ENCODE measurements at regions not wholly inside any gene's neighbourhood (a gene's known extent, or its start where the extent isn't known, plus 50 kb on each side); places are given as distances from the start of the nearest gene placed in this dataset.

GRCh38 chr5:103910011-103910410 lies 347.4 kb upstream of the NUDT12 start:
- H3K27me3 ChIP-seq (ENCODE audit: control insufficient read depth, insufficient read depth, low read length) = no peaks in the 10 kb centered on the region
- WGBS (ENCODE audit: insufficient coverage) = no CpG with 5 or more reads among the region's 2 CpGs
- no peaks in the 10 kb centered on the region for H3K9me3 ChIP-seq (replicated peaks; ENCODE audit: control insufficient read depth, low read depth, low read length)
- H3K36me3 ChIP-seq (ENCODE audit: control insufficient read depth, insufficient read depth, low read length) = no peaks in the 10 kb centered on the region
- peak; percentile 46 for DNase-seq
- H3K27ac ChIP-seq (ENCODE audit: low read length) = peak overlapping the region; percentile 22
- H3K4me1 ChIP-seq (ENCODE audit: control insufficient read depth, insufficient read depth, low read length) = no peaks in the 10 kb centered on the region
- no peak overlapping the region for H3K4me3 ChIP-seq (ENCODE audit: low read length)

- H3K27ac ChIP-seq (ENCODE audit: low read length) = peak overlapping the region; percentile 32
- H3K36me3 ChIP-seq (ENCODE audit: control insufficient read depth, insufficient read depth, low read length) = no peaks in the 10 kb centered on the region
- DNase-seq = peak; percentile 91
- no peaks in the 10 kb centered on the region for H3K27me3 ChIP-seq (ENCODE audit: control insufficient read depth, insufficient read depth, low read length)
- WGBS (ENCODE audit: insufficient coverage) = no CpG with 5 or more reads among the region's 3 CpGs
- no peak overlapping the region for H3K4me3 ChIP-seq (ENCODE audit: low read length)
- no peaks in the 10 kb centered on the region for H3K4me1 ChIP-seq (ENCODE audit: control insufficient read depth, insufficient read depth, low read length)
- no peaks in the 10 kb centered on the region for H3K9me3 ChIP-seq (replicated peaks; ENCODE audit: control insufficient read depth, low read depth, low read length)
Observed at GRCh38 chr5:103909391-103909790, 346.8 kb upstream of the NUDT12 start.

GRCh38 chr5:103908336-103909080 lies 345.9 kb upstream of the NUDT12 start:
- Histone ChIP-seq H3K27me3 (ENCODE audit: control insufficient read depth, insufficient read depth, low read length) (no peaks in the 10 kb centered on the region), H3K27ac (ENCODE audit: low read length) (peak overlapping the region; percentile 37), H3K36me3 (ENCODE audit: control insufficient read depth, insufficient read depth, low read length) (no peaks in the 10 kb centered on the region), H3K4me1 (ENCODE audit: control insufficient read depth, insufficient read depth, low read length) (no peaks in the 10 kb centered on the region), H3K4me3 (ENCODE audit: low read length) (no peak overlapping the region), H3K9me3 (replicated peaks; ENCODE audit: control insufficient read depth, low read depth, low read length) (no peaks in the 10 kb centered on the region)
- DNase-seq = peak; percentile 81
- WGBS (ENCODE audit: insufficient coverage) = 5% methylated on average over 6 of the region's 9 CpGs

- no CpG with 5 or more reads among the region's 1 CpG for WGBS (ENCODE audit: insufficient coverage)
- Histone ChIP-seq H3K4me3 (ENCODE audit: low read length) (no peak overlapping the region), H3K4me1 (ENCODE audit: control insufficient read depth, insufficient read depth, low read length) (no peaks in the 10 kb centered on the region), H3K36me3 (ENCODE audit: control insufficient read depth, insufficient read depth, low read length) (no peaks in the 10 kb centered on the region), H3K9me3 (replicated peaks; ENCODE audit: control insufficient read depth, low read depth, low read length) (no peaks in the 10 kb centered on the region), H3K27ac (ENCODE audit: low read length) (no peak overlapping the region), H3K27me3 (ENCODE audit: control insufficient read depth, insufficient read depth, low read length) (no peaks in the 10 kb centered on the region)
- DNase-seq = no peak
Observed at GRCh38 chr5:103907001-103907400, 344.4 kb upstream of the NUDT12 start.

GRCh38 chr5:103904651-103905050 lies 342.1 kb upstream of the NUDT12 start:
- Histone ChIP-seq H3K27ac (ENCODE audit: low read length) (no peak overlapping the region), H3K27me3 (ENCODE audit: control insufficient read depth, insufficient read depth, low read length) (no peaks in the 10 kb centered on the region), H3K4me1 (ENCODE audit: control insufficient read depth, insufficient read depth, low read length) (no peaks in the 10 kb centered on the region), H3K4me3 (ENCODE audit: low read length) (no peak overlapping the region), H3K9me3 (replicated peaks; ENCODE audit: control insufficient read depth, low read depth, low read length) (no peaks in the 10 kb centered on the region), H3K36me3 (ENCODE audit: control insufficient read depth, insufficient read depth, low read length) (no peaks in the 10 kb centered on the region)
- DNase-seq = no peak
- no CpG with 5 or more reads among the region's 1 CpG for WGBS (ENCODE audit: insufficient coverage)

- WGBS (ENCODE audit: insufficient coverage) = 83% methylated on average over 3 of the region's 3 CpGs
Observed at GRCh38 chr5:103902893-103903292, 340.3 kb upstream of the NUDT12 start.

GRCh38 chr5:103901885-103902284 lies 339.3 kb upstream of the NUDT12 start:
- H3K27ac ChIP-seq (ENCODE audit: low read length) = no peak overlapping the region
- no peak for DNase-seq
- H3K4me1 ChIP-seq (ENCODE audit: control insufficient read depth, insufficient read depth, low read length) = no peaks in the 10 kb centered on the region
- H3K9me3 ChIP-seq (replicated peaks; ENCODE audit: control insufficient read depth, low read depth, low read length) = no peaks in the 10 kb centered on the region
- no peaks in the 10 kb centered on the region for H3K36me3 ChIP-seq (ENCODE audit: control insufficient read depth, insufficient read depth, low read length)
- 60% methylated on average over 1 of the region's 1 CpG for WGBS (ENCODE audit: insufficient coverage)
- H3K27me3 ChIP-seq (ENCODE audit: control insufficient read depth, insufficient read depth, low read length) = no peaks in the 10 kb centered on the region
- no peak overlapping the region for H3K4me3 ChIP-seq (ENCODE audit: low read length)

More at GRCh38 chr5:103902893-103903292, 340.3 kb upstream of the NUDT12 start:
- no peak overlapping the region for H3K4me3 ChIP-seq (ENCODE audit: low read length)
- no peaks in the 10 kb centered on the region for H3K36me3 ChIP-seq (ENCODE audit: control insufficient read depth, insufficient read depth, low read length)
- no peaks in the 10 kb centered on the region for H3K9me3 ChIP-seq (replicated peaks; ENCODE audit: control insufficient read depth, low read depth, low read length)
- H3K4me1 ChIP-seq (ENCODE audit: control insufficient read depth, insufficient read depth, low read length) = no peaks in the 10 kb centered on the region
- no peak for DNase-seq
- no peaks in the 10 kb centered on the region for H3K27me3 ChIP-seq (ENCODE audit: control insufficient read depth, insufficient read depth, low read length)
- no peak overlapping the region for H3K27ac ChIP-seq (ENCODE audit: low read length)

GRCh38 chr5:103896593-103896992 lies 334.0 kb upstream of the NUDT12 start:
- Histone ChIP-seq H3K9me3 (replicated peaks; ENCODE audit: control insufficient read depth, low read depth, low read length) (no peaks in the 10 kb centered on the region), H3K36me3 (ENCODE audit: control insufficient read depth, insufficient read depth, low read length) (no peaks in the 10 kb centered on the region), H3K27me3 (ENCODE audit: control insufficient read depth, insufficient read depth, low read length) (no peaks in the 10 kb centered on the region), H3K4me3 (ENCODE audit: low read length) (no peak overlapping the region), H3K27ac (ENCODE audit: low read length) (no peak overlapping the region), H3K4me1 (ENCODE audit: control insufficient read depth, insufficient read depth, low read length) (no peaks in the 10 kb centered on the region)
- no peak for DNase-seq
- no CpG with 5 or more reads among the region's 3 CpGs for WGBS (ENCODE audit: insufficient coverage)

- Histone ChIP-seq H3K4me1 (ENCODE audit: control insufficient read depth, insufficient read depth, low read length) (no peaks in the 10 kb centered on the region), H3K27me3 (ENCODE audit: control insufficient read depth, insufficient read depth, low read length) (no peaks in the 10 kb centered on the region), H3K9me3 (replicated peaks; ENCODE audit: control insufficient read depth, low read depth, low read length) (no peaks in the 10 kb centered on the region), H3K4me3 (ENCODE audit: low read length) (no peak overlapping the region), H3K36me3 (ENCODE audit: control insufficient read depth, insufficient read depth, low read length) (no peaks in the 10 kb centered on the region), H3K27ac (ENCODE audit: low read length) (no peak overlapping the region)
- no CpG with 5 or more reads among the region's 2 CpGs for WGBS (ENCODE audit: insufficient coverage)
- no peak for DNase-seq
Observed at GRCh38 chr5:103895738-103896137, 333.1 kb upstream of the NUDT12 start.

- H3K27ac ChIP-seq (ENCODE audit: low read length) = no peak overlapping the region
- H3K27me3 ChIP-seq (ENCODE audit: control insufficient read depth, insufficient read depth, low read length) = no peaks in the 10 kb centered on the region
- no peaks in the 10 kb centered on the region for H3K4me1 ChIP-seq (ENCODE audit: control insufficient read depth, insufficient read depth, low read length)
- H3K4me3 ChIP-seq (ENCODE audit: low read length) = no peak overlapping the region
- DNase-seq = no peak
- no peaks in the 10 kb centered on the region for H3K36me3 ChIP-seq (ENCODE audit: control insufficient read depth, insufficient read depth, low read length)
- no peaks in the 10 kb centered on the region for H3K9me3 ChIP-seq (replicated peaks; ENCODE audit: control insufficient read depth, low read depth, low read length)
Observed at GRCh38 chr5:103894882-103895281, 332.3 kb upstream of the NUDT12 start.

- Histone ChIP-seq H3K27me3 (ENCODE audit: control insufficient read depth, insufficient read depth, low read length) (no peaks in the 10 kb centered on the region), H3K27ac (ENCODE audit: low read length) (no peak overlapping the region), H3K4me3 (ENCODE audit: low read length) (no peak overlapping the region), H3K9me3 (replicated peaks; ENCODE audit: control insufficient read depth, low read depth, low read length) (no peaks in the 10 kb centered on the region), H3K4me1 (ENCODE audit: control insufficient read depth, insufficient read depth, low read length) (no peaks in the 10 kb centered on the region), H3K36me3 (ENCODE audit: control insufficient read depth, insufficient read depth, low read length) (no peaks in the 10 kb centered on the region)
- WGBS (ENCODE audit: insufficient coverage) = no CpG with 5 or more reads among the region's 2 CpGs
- peak; percentile 18 for DNase-seq
Observed at GRCh38 chr5:103891151-103891550, 328.6 kb upstream of the NUDT12 start.

All from muscle of leg (tissue), 3 donors.